HG03432 (cell line): ENCODE measurements at regions not wholly inside any gene's neighbourhood (a gene's known extent, or its start where the extent isn't known, plus 50 kb on each side); places are given as distances from the start of the nearest gene placed in this dataset.
"Not testable (repeated sequence)": the region's sequence is repeated elsewhere in the genome, so short reads cannot be mapped to it uniquely, and the experiment has no call there.

Experiments used
- ATAC-seq: cut with Tn5 transposase; IDR thresholded peaks from one replicate; pipeline ENCODE4 v1.9.1; 2021; ENCODE audit warnings: mild to moderate bottlenecking, moderate library complexity; ENCODE audit not compliant: unreplicated experiment

DNA sequence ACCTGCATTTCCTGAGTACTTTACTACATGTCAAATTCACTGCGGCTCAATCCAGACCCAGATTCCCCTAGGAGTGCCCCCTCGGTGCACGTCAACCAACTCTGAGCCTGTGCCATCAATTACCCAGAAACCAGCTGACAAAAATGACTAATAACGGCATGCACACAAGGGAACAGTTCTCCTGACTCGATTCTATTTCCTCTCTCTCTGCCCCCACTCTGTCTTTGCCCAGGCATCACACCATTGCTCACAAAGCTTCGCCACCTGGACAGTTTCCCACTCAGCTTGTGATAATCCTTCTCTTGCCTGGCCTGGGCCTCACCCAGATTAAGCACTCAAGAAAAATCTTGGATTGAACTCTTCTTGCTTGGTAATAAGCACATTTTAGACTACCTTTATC, 115.3 kb upstream of the NDUFV2 start:
- ATAC-seq: no peak

DNA sequence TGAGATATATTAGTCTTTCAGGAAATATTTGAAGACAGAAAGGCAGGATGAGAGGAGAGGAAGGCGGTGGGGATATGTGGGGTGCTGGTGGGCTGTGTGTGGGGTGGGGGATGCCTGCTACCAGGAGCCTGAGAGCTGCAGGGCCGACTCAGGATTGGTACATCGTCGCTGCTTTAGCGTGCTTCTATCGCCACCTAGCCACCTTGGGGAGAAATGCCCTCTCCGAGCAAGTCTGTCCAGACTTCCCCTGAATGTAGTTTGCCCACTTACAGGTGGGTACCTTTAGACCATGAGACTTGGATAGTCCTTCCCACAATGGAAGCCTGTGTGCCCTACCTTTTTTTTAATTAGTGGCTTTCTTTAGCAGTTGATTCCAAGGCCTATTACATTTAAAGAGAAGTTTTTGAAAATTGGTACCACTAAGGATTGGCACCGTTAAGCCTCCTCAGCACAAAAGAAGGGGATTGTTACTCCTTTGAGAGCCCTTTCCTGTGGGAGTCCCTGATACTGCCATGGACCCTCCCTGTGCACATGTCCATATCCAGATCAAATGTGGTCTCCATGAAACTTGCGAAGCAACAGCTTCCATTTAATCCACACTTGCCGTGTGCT, 114.1 kb upstream of the NDUFV2 start:
- ATAC-seq: peak; percentile 75

DNA sequence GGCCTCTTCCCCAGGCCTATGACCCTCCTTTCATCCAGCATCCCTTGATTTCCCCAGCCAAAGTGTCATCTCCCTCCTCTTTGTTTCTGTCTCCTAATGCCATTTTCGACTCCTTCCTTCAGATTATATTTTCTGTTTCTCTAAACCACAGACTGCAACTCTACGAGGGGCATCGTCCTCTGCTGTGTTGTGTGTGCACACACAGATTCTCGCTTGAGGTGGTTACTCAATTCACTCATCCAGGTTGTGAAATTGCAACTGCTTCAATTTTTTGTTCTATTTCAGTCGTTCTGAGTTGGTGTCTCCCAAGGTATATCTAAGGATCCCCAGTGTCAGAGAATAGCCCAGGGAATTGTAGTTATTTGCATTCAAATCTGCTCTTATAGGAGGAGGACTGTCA, 113.5 kb upstream of the NDUFV2 start:
- no peak for ATAC-seq

DNA sequence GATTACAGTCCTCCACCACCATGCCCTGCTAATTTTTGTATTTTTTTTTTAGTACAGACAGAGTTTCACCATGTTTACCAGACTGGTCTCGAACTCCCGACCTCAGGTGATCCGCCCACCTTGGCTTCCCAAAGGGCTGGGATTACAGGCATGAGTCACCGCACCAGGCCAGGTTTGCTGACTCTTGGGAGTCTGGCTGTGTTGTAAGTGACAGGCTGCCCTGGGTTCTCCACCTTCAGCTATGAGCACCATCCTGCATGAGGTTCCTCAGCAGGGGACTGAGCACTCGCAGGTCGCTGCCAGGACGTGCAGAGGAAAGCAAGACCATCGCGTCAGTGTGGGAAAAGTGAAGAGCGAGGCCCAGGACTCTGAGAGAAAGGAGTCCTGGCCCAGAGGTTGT, 112.6 kb upstream of the NDUFV2 start:
- no peak for ATAC-seq

DNA sequence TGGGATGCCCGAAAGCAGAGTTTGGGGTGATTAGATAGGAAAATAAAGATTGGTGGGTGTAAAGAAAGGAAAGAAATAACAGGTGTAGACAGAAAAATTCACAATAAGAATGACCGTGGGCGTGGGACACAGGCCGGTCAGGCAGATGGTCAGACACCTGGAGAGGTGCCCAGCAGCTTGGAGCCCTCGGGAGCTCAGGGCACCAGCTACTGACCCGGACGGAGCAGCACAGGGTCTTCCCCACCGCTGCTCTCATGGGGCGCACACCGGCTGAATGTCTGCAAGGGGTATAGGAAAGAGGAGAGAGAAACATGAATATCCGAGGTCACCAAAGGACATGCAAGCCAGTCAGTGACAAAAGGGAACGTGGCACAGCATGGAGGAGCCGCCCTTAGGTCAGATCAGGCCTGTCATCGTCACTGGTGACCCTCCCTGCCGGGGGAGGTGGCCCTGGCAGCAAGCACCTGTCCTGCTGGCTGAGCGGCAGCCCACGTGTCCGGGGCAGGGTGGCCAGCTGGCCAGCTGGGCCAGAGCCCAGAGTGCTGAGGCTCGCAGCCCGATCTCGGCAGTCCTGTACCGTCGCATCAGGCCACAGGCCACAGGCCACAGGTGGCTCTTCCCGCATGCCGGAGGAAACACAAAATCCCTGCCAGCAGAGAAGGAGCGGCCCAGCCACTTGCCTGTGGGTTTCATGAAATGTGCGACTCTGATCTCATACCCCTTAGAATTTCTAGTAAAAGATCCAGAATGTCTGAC, 112.0 kb upstream of the NDUFV2 start:
- ATAC-seq: no peak

DNA sequence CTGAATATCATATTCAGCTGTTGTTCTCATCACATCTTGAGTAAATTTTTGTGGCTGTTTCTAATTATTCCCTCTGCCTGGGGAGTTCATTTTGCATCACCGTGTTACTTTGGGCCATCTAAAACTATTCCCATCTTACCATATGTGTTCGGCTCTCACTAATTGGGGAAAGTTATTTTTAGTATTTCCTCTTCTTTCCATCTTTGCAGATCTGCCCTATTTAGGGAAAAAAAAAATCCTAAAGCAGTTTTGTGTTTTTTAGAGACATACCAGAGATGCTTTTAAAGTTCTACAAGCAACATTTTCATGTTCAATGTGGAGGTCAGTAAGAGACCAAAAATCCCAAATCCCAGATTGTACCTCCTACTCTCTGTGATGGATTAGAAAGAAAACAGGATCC, 111.3 kb upstream of the NDUFV2 start:
- no peak for ATAC-seq

DNA sequence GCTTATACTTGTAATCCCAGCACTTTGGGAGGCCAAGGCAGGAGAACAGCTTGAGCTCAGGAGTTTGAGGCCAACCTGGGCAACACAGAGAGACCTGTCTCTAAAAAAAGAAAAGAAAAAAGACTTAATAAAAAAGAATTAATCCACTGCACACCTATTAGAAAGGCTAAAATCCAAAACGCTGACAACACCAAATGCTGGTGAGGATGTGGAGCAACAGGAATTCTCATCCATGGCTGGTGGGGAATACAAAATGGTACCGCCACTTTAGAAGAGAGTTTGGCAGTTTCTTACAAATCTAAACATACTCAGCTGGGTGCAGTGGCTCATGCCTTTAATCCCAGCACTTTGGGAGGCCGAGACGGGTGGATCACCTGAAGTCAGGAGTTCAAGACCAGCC, 110.0 kb upstream of the NDUFV2 start:
- not testable (repeated sequence) for ATAC-seq

DNA sequence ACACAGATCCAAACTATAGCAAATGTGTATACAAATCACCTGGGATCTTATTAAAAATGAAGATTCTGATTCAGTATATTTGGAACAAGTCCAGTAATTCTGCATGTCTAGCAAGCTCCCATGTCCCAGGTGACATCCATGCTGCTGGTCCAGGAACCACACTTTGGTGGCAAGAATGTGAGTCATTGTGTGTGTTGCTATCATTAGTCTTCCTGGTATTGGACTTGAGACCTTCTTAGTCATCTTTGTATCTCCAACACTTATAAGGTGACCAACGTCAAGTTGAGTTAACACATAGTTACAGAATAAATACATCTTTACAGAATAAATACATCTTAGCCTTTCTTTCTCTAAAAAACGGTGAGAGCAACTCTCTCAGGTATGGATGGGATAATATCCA, 107.9 kb upstream of the NDUFV2 start:
- no peak for ATAC-seq

DNA sequence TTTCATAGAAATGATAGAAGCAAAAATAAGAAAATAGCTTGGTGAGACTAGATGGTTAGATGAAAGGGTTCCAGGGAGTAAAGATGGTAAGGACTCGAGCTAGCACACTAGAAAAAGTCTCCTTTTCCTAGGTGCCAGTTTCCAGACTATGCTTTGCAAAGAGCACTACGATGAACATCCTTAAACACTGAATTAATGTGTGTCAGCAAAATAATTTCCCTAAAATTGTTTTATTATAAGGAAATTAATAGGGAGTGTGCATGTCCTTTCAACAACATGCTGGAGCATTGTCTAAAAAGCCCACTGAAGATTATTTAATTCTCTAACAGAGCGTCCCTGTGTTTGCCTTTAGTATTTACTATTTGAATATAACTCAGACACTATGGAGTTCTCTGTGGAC, 107.4 kb upstream of the NDUFV2 start:
- ATAC-seq: no peak

DNA sequence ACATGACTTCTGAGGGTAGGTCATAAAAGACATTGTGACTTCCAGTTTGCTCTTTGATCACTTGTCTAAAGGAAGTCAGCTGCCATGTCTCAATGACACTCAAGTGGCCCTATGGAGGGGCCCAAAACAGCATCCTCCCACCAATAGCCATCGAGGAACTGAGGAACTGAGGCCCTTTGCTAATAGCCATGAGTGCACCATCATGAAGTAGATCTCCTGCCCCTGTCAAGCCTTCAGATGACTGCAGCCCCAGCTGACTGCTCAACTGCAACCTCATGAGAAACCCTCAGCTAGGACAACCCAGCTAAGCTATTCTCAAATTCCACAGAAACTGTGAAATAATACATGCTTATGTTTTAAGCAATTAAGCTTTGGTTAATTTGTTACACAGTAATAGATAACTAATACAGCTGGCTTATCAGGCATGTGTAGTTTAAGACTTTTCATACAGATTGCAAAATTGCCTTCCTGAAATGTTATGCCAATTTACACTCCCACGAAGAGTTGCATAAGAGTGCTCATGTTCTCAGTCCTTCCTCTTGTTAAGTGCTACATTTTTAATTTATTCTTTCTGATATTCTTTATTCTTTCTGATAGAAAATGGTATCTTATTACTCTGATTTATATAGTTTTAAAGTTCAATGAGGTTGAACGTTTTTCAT, 105.6 kb upstream of the NDUFV2 start:
- no peak for ATAC-seq

DNA sequence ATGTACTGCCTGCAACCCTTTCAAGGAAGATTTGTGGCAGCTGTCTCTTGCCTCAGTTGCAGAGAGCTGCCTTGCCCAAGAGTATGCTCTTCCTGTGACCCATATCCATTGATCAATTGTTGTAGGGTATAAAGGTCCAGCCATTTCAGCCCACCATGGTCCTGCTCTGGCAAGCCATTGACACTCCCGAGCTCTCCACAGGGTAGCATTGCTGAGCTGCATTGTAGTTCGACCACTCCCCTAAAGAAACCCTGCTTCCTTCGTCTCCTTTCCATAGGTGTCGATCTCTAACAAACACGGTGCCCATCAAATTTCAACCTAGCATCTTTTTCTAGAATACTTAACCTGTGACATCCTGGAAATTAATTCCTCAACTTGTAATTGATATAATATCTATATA, 104.9 kb upstream of the NDUFV2 start:
- ATAC-seq: no peak

DNA sequence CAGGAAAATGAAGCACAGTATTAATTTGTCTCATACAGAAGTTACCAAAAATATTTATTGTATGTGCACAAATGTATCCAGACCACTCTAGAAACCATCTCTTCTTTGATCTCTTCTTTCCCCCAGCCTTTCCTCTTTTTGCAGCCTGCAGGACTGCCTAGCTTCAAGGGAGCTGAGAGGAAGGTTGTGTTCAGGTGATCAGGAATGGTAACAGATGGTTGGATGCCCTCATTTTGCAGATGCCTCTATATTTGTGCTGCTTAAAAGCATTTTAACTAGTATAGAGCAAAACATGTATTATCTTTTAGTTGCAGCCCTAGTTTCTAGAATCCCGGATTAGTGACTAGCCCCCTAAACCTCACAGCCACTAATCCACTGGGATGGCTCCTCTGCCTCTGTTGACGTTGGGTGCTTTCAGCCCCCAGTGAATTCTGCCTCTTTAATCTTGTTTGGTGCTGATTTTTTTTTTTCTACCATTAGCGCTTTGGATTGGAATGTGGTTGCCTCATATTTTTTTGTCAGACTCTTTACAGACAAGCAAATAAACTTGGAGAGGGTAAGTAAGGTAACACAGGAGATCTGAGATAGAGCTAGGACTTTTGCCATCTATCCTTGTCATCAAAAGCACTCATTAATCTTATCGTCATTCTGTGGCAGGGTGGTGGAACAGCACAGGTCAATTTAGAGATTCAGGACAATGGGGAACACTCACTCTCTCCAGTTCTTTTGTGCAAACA, 103.8 kb upstream of the NDUFV2 start:
- no peak for ATAC-seq

DNA sequence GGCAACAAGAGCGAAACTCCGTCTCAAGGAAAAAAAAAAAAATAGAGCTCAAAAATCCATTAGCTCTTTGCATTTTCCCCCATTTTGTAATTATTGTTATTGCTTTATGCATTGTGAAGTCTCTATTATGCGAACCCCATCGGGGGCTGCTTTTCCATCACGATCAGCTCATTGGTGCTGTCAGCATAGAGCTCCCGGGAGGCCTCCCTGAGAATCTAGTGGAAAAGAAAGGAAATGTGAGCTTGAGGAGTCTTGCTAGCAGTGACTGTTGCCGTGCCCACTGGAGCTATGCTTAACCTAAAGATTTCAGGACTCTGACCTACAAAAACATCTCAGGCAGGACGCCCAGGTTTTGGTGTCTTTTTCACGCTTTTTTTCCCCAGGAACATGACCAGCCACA, 102.6 kb upstream of the NDUFV2 start:
- ATAC-seq: no peak

DNA sequence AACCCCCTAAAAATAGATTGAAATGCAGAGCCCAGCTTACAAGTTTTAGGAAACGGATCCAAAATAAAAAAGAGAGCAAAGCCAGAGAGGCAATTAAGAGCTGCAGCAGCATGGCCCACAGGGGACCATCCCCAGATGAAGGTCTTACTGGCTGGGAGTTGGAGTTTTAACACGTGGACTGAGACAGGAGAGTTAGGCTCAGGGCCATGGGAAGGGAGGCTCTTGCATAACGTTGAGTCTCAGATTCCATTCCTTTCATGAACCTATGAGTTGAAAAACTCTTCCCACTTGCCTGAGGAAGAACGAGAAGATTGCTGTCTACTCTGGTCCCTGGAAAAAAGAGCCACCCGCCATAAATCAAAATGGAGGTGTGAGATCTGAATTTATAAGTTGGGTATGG, 101.8 kb upstream of the NDUFV2 start:
- no peak for ATAC-seq

DNA sequence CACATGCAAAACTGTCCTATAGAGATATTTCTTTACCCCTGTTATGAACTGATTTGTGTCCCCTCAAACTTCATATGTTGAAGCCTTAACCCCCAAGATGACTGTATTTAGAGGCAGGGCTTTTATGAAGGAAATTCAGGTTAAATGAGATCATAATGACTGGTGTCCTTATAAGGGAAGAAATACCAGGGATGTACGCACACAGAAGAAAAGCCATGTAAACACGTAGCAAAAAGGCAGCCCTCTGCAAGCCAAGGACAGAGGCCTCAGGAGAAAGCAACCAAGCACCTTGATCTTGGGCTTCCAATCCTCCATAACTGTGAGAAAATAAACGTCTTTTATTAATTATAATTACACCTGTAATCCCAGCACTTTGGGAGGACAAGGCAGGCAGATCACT, 101.3 kb upstream of the NDUFV2 start:
- ATAC-seq: no peak

DNA sequence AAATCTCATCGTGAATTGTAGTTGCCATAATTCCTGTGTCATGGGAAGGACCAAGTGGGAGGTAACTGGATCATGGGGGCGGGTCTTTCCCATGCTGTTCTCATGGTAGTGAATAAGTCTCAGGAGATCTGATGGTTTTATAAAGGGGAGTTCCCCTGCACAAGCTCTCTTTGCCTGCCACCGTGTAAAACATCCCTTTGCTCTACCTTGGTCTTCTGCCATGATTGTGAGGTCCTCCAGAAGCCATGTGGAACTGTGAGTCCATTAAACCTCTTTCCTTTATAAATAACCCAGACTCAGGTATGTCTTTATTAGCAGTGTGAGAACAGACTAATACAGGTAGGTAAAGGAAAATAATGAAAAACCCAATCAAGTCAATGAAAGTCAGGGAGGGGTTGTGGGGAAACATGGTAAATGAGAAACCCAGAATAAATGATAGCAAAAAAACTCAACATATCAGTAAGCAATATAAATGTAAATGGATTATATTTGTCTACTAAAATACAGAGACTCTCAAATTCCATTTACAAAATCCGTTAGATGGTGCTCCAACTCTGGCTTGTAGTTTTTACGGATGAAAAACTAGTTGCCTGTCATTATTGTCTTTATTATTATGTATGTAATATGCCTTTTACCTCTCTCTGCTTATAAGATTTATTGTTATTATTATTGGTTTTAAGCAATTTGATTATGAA, 98.9 kb upstream of the NDUFV2 start:
- ATAC-seq: no peak

DNA sequence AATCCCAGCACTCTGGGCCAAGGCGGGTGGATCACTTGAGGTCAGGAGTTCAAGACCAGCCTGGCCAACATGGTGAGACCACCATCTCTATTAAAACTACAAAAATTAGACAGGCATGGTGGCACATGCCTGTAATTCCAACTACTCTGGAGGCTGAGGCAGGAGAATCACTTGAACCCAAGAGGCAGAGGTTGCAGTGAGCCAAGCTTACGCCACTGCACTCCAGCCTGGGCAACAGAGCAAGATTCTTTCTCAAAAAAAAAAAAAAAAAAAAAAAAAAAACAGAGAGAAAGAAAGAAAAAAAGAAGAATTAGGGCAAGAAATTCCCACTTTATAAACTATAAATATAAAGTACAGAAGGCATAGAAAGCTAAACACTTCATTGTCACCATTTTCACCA, 98.2 kb upstream of the NDUFV2 start:
- ATAC-seq: not testable (repeated sequence)

DNA sequence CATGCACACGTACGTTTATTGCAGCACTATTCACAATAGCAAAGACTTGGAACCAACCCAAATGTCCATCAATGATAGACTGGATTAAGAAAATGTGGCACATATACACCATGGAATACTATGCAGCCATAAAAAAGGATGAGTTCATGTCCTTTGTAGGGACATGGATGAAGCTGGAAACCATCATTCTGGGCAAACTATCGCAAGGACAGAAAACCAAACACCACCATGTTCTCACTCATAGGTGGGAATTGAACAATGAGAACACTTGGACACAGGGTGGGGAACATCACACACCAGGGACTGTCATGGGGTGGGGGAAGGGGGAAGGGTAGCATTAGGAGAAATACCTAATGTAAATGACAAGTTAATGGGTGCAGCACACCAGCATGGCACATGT, 94.8 kb upstream of the NDUFV2 start:
- not testable (repeated sequence) for ATAC-seq

DNA sequence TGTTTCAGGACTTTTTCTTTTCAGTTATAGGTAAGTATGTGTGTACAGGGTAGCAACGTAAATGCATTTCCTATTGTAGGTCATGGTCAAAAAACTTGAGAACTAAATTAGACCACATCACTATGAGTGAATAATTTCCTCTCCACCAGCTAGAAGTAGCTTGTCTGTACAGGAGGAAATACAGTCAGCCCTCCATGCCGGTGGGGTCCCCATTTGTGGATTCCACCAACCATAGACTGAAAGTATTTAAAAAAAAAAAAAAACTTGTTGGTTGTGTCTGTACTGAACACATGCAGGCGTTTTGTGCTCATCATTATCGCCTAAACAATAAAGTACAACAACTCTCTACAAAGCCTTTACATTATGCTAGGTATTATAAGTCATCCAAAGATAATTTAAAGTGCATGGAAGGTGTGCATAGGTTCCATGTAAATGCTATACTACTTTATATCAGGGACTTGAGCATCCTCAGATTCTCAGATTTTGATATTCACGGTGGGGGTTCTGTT, 94.2 kb upstream of the NDUFV2 start:
- ATAC-seq: no peak

DNA sequence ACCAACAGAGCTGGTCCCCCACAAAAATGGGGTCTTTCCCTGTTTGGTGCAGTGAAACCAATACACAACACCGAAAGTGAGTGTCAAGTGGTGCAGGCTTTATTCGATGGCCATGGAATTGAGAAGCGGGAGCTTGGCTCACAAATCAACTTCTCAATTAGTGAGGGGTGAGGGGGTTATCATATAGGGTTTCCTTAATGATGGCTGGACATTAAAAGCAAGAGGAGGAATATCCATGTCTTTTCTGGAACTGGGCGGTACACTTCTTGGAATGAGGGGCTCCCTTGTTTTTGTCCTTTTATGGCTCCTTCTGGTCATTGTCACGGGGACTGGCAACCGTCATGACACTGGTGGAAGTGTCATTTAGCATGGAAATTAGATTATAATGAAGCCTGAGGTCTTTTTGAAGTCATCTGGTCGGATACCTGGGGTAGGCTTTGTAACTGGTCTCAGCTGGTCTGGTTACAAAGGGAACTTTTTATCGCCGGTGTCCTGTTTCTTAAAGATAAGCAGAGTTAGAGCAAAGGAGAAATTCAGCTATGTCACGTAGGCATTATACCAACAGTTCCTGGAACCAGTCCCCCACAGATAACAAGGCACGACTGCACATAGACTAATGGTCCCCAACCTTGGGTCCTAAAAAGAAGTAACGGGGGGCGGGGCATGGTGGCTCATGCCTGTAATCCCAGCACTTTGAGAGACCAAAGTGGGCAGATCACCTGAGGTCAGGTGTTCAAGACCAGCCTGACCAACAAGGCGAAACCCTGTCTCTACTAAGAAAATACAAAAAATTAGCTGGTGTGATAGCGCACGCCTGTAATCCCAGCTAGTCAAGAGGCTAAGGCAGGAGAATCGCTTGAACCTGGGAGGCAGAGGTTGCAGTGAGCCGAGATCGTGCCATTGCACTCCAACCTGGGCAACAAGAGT, 93.5 kb upstream of the NDUFV2 start:
- ATAC-seq: no peak
